ENCODE measurements at regions not wholly inside any gene's neighbourhood (a gene's known extent, or its start where the extent isn't known, plus 50 kb on each side); places are given as distances from the start of the nearest gene placed in this dataset. TPM values are rescaled to one million over a fixed set of nuclear protein-coding genes. Genes with fewer than 3 reads are reported as not detected.

GRCh38 chr13:106623799-106624460 is 56.0 kb upstream of the ARGLU1 start:
- ATAC-seq, result no peak
- no peak for DNase-seq (ENCODE audit: missing footprints)
- intact Hi-C loops (cut with DNase I), result loop anchor here (2.0 to 10.0 kb wide), 4 partner anchors 72 to 539 kb away; no protein-coding TSS in a partner anchor

GRCh38 chr13:106621833-106622232 is 53.9 kb upstream of the ARGLU1 start:
- DNase-seq (ENCODE audit: missing footprints), result no peak
- intact Hi-C loops (cut with DNase I), result loop anchor here (2.0 to 10.0 kb wide), 5 partner anchors 70 to 537 kb away; no protein-coding TSS in a partner anchor
- no peak for ATAC-seq

- ATAC-seq (peak; percentile 84), DNase-seq (ENCODE audit: missing footprints) (no peak)
- intact Hi-C loops (cut with DNase I), result loop anchor here (2.0 to 10.0 kb wide), 4 partner anchors 68 to 535 kb away; no protein-coding TSS in a partner anchor
Measured at GRCh38 chr13:106619688-106620555, 52.0 kb upstream of the ARGLU1 start.

Small RNA genes in the stretch of these regions (microRNA-seq; reads per million reads assigned to microRNA genes)
- not detected for gene MIR1267
